Cardiac fibroblast (primary cell): ENCODE measurements at regions not wholly inside any gene's neighbourhood (a gene's known extent, or its start where the extent isn't known, plus 50 kb on each side); places are given as distances from the start of the nearest gene placed in this dataset.

Experiments used
- DNase-seq, 2 donors: peaks; one replicate each; pipeline versions ENCODE4 v3.0.0 to v3.0.0-alpha.2; 2010; ENCODE audit warnings: low read depth in 2 of 2
- H3K4me3 ChIP-seq, 2 donors: replicated peaks in 1 of 2; 1 replicate in 1 of 2; 2 replicates in 1 of 2; pipeline ENCODE4 v1.5.1; 2011; ENCODE audit warnings: low read depth in 2 of 2, low read length in 2 of 2, mild to moderate bottlenecking in 2 of 2, moderate library complexity in 1 of 2
- TF ChIP-seq, protein P1 (sequence below): IDR thresholded peaks from one replicate; pipeline ENCODE4 v1.5.1; 2011; ENCODE audit warnings: low read depth, mild to moderate bottlenecking, low read length, inconsistent platforms

DNA sequence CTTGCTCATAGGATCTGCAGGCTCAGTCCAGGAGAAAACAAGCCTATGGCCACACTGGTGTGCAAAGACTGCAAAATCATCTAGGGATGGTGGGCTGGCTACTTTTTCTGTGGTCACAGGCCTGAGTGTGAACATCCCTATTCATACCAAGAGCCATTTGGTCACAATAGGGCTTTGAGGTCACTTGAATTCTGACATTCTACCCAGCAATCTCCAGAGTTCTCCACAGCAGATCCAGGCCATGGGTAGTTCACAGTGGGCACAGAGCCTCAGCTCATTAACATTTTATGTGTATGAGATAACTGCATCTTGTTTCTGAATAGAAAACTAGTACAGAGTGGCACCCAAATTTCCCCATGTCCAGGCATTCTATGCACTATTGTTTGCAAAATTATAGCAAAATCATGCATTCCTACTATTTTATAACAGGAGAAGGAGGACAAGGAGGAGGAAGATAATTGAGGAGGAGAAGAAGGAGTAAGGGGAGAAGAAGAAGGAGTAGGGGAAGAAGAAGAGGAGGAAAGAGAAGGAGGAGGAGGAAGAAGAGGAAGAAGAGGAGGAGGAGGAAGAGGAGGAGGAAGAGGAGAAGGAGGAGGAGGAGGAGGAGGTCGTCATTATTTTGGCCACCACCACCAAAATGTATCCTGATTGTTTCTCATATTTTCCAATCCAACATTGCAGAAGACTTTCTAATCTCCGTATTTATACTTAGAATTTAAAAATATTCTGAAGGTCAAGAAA, 129.0 kb downstream of the SEMA6D start:
- no peak for DNase-seq
- H3K4me3 ChIP-seq, result no peak overlapping the region
- TF ChIP-seq, protein P1, sequence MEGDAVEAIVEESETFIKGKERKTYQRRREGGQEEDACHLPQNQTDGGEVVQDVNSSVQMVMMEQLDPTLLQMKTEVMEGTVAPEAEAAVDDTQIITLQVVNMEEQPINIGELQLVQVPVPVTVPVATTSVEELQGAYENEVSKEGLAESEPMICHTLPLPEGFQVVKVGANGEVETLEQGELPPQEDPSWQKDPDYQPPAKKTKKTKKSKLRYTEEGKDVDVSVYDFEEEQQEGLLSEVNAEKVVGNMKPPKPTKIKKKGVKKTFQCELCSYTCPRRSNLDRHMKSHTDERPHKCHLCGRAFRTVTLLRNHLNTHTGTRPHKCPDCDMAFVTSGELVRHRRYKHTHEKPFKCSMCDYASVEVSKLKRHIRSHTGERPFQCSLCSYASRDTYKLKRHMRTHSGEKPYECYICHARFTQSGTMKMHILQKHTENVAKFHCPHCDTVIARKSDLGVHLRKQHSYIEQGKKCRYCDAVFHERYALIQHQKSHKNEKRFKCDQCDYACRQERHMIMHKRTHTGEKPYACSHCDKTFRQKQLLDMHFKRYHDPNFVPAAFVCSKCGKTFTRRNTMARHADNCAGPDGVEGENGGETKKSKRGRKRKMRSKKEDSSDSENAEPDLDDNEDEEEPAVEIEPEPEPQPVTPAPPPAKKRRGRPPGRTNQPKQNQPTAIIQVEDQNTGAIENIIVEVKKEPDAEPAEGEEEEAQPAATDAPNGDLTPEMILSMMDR, result no peak

DNA sequence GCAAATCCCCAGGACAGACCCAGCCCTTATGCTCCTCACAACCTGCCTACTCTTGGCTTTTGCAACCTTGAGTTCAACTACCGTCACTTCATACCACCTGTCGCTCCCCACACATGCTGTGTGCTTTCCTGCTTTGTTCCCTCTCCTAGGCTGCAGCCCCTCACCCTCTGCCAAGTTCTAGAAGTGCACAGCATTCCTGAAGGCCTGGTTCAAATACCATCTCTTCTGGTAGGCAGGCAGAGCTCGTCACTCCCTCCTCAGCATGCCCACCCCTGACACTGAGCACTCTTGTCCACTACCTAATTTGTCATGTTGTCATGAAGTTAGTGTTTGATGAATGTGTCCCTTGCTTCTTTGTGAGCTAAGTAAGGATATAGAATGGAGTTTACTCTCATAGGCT, 129.6 kb downstream of the SEMA6D start:
- TF ChIP-seq, protein P1, result no peak
- H3K4me3 ChIP-seq, result no peak overlapping the region
- DNase-seq, result no peak

DNA sequence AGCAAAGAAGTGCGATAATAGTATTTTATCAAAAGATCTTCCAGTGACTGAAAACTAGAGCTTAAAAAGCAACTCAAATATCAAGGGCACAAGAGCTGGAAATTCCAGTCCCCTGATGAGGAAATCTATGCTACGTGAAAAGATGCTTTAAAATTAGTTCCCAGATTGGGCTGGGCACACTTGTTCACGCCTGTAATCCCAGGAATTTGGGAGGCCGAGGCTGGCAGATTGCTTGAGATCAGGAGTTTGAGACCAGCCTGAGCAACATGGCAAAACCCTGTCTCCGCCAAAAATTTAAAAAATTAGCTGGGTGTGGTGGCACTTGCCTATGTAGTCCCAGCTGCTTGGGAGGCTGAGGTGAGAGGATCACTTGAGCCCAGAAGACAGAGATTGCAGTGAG, 138.8 kb downstream of the SEMA6D start:
- no peak overlapping the region for H3K4me3 ChIP-seq
- TF ChIP-seq, protein P1, result no peak
- no peak for DNase-seq

DNA sequence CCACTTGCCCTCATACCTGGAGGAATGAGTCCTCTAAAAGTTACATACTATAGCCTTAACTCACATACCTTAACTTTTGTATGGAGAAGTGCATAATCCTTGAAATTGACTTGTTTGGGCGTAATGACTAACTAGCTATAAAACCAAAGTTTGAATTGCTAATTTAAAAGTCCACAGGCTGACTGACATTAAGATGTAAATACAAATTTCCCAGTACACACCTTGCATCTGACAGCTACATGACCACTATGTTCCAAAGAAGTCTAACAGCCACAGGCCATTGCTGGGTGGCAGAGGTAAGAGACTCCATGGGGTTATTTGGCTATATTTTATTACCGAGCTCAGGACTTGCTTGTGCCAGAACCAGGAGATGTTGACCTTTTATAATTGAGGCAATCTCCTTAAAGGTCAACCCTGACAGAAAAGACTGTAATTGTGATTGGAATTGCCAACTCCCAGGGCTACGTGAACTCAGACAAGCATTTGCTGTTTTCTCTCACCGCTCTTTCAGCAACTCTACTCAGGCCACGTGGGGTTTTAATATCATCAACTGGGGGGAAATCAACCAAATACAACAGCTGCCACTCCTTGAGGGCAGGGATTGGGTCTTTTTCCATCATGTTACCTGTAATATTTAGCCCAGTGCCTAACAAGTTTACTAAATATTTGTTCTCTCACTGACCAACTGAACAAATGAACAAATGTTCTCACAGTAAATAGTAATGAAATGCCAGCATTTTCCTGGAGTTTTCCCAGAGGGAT, 139.9 kb downstream of the SEMA6D start:
- no peak for DNase-seq
- TF ChIP-seq, protein P1, result no peak
- H3K4me3 ChIP-seq, result no peak overlapping the region

DNA sequence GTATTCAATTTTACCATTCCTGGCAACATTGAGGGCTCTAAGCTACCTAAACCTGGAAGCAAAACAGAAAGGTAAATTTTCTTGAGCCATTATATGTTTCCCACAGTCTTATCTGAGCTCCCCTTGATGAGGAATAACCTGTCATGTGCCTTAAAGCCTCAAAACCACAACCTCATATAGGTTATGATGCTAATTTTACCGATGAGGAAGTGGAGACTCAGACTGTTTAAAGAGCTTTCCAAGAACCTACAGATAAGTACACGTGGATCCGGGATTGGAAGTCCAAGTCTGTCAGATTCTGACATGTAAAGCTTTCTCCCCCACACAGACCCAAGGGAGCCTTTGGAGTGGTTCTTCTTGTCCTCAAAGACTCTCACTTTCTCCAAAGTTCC, 140.5 kb downstream of the SEMA6D start:
- DNase-seq, result no peak
- TF ChIP-seq, protein P1, result no peak
- H3K4me3 ChIP-seq, result no peak overlapping the region

DNA sequence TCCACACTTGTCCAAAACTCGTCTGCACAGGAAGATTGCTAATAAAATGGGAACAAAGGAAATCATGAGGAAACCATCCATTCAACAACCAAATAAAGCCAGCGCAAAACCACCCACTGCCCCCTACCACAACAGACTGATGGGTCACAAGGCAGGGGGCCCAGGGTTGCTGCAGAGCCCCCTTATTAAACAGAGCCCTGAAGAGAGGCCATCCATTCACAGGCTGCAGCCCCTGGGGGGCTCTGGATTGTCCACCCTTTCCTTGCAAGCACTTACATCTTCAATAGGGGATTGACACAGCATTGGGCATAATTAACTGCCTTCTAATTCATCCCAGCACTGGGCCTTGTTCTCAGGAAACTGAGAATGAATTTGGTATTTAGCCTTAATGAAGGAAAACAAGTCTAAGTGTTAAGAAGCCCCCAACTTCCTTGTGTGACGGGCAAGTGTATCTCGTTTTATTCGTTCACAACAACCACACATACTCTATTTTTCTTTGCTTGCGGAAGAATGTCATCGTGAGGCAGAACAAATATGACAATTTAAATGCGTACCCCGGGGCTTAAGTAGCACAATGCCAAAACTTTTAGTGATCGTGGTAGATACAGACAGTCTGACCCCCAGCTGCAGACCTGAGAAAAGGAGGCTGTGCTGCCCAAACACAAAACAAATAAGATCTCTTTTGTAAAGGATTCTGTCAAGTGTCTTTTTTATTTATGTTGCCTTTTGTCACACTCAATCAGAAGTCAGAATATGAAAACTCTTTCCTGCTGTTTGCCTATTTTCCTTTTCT, 144.0 kb downstream of the SEMA6D start:
- DNase-seq, result no peak
- no peak overlapping the region for H3K4me3 ChIP-seq
- TF ChIP-seq, protein P1, result no peak
